ENCODE measurements at regions not wholly inside any gene's neighbourhood (a gene's known extent, or its start where the extent isn't known, plus 50 kb on each side); places are given as distances from the start of the nearest gene placed in this dataset.

DNA sequence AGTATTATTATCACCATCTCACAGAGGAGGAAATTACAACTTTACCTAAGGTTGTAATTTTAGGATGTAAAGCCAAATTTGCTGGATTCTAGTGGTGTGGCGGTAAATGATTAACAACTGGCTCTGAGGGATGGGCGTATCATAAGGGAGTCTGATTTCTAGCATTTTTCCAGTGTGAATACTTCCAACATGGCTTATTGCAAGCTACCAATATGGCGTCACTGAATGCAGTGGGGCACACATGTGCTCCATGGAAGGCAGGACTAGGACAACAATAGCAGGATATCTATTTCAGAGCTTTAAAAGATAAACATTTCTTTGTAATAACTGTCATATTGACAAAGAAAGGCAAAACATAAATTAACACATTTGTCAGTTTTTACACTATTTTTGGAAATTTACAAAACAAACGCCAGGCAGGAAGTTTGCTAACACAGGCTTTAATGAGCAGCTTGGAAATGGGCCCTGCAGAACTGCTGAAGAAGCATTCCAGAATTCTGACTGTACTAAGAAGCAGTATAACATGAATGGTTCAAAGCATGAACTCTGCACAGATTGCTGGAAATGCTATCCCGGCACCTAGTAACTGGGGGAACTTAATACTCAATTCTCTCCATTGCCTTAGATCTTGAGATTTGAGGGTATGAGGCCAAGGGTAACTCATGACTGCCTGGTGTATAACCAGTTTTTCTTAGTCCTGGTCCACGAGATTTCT lies 439.3 kb upstream of the MAP2 start:
- TF ChIP-seq, protein P1, sequence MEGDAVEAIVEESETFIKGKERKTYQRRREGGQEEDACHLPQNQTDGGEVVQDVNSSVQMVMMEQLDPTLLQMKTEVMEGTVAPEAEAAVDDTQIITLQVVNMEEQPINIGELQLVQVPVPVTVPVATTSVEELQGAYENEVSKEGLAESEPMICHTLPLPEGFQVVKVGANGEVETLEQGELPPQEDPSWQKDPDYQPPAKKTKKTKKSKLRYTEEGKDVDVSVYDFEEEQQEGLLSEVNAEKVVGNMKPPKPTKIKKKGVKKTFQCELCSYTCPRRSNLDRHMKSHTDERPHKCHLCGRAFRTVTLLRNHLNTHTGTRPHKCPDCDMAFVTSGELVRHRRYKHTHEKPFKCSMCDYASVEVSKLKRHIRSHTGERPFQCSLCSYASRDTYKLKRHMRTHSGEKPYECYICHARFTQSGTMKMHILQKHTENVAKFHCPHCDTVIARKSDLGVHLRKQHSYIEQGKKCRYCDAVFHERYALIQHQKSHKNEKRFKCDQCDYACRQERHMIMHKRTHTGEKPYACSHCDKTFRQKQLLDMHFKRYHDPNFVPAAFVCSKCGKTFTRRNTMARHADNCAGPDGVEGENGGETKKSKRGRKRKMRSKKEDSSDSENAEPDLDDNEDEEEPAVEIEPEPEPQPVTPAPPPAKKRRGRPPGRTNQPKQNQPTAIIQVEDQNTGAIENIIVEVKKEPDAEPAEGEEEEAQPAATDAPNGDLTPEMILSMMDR (IDR thresholded peaks at IDR 0.05; ENCODE audit: poor library complexity), result no peak
- TF ChIP-seq EZH2phosphoT487 (IDR thresholded peaks at IDR 0.05; ENCODE audit: low read depth, severe bottlenecking, unreplicated experiment) (no peak), EZH2 (IDR thresholded peaks at IDR 0.05; ENCODE audit: borderline replicate concordance) (no peak)
- H3K4me1 ChIP-seq (ENCODE audit: insufficient read depth), result no peaks in the 10 kb centered on the region
- no peaks in the 10 kb centered on the region for H3K9me2 ChIP-seq (replicated peaks; ENCODE audit: insufficient read depth)
- H3K9me3 ChIP-seq (ENCODE audit: low read depth), result no peaks in the 10 kb centered on the region
- no peak overlapping the region for H3K4me2 ChIP-seq
- H4K20me1 ChIP-seq (ENCODE audit: insufficient read depth, poor library complexity, severe bottlenecking), result no peaks in the 10 kb centered on the region
- H3K27ac ChIP-seq, result no peak overlapping the region
- 70% methylated on average over 6 of the region's 6 CpGs for WGBS (ENCODE audit: low lambda C conversion rate, missing lambda C conversion rate)
- H3K79me2 ChIP-seq, result no peaks in the 10 kb centered on the region
- no peaks in the 10 kb centered on the region for H3K36me3 ChIP-seq (replicated peaks; ENCODE audit: insufficient read depth, low read depth)
- H2AFZ ChIP-seq, result no peak overlapping the region
- no peak overlapping the region for H3K4me3 ChIP-seq
- peak; percentile 18 for DNase-seq (ENCODE audit: low spot score)
- H3K27me3 ChIP-seq, result no peaks in the 10 kb centered on the region

DNA sequence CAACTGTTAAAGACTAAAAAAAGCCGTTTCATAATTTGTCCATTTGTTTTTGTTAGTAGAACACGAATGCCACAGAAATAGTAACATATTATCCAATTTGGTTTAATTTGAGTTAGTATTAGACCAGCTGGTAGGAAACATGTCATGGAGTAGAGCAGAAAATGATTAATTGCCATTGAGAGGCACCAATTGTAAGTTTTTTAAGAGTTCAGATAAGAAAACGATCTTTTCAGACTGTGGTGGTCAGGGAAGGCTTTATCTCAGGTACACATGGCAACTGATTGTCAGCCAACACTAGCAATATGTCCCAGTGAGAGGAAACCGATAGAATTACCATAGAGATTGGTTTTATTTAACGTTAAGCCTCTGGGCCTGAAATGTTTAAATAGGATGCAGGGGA lies 438.2 kb upstream of the MAP2 start:
- H3K4me1 ChIP-seq (ENCODE audit: insufficient read depth), result no peaks in the 10 kb centered on the region
- H2AFZ ChIP-seq, result no peak overlapping the region
- H3K27me3 ChIP-seq, result no peaks in the 10 kb centered on the region
- no peaks in the 10 kb centered on the region for H3K36me3 ChIP-seq (replicated peaks; ENCODE audit: insufficient read depth, low read depth)
- H3K9me3 ChIP-seq (ENCODE audit: low read depth), result no peaks in the 10 kb centered on the region
- no peak for DNase-seq (ENCODE audit: low spot score)
- no peak overlapping the region for H3K4me3 ChIP-seq
- no peak overlapping the region for H3K4me2 ChIP-seq
- H4K20me1 ChIP-seq (ENCODE audit: insufficient read depth, poor library complexity, severe bottlenecking), result no peaks in the 10 kb centered on the region
- no peak overlapping the region for H3K27ac ChIP-seq
- TF ChIP-seq EZH2phosphoT487 (IDR thresholded peaks at IDR 0.05; ENCODE audit: low read depth, severe bottlenecking, unreplicated experiment) (no peak), EZH2 (IDR thresholded peaks at IDR 0.05; ENCODE audit: borderline replicate concordance) (no peak)
- TF ChIP-seq, protein P1 (IDR thresholded peaks at IDR 0.05; ENCODE audit: poor library complexity), result no peak
- H3K79me2 ChIP-seq, result no peaks in the 10 kb centered on the region
- H3K9me2 ChIP-seq (replicated peaks; ENCODE audit: insufficient read depth), result no peaks in the 10 kb centered on the region
- WGBS (ENCODE audit: low lambda C conversion rate, missing lambda C conversion rate), result 53% methylated on average over 5 of the region's 5 CpGs

DNA sequence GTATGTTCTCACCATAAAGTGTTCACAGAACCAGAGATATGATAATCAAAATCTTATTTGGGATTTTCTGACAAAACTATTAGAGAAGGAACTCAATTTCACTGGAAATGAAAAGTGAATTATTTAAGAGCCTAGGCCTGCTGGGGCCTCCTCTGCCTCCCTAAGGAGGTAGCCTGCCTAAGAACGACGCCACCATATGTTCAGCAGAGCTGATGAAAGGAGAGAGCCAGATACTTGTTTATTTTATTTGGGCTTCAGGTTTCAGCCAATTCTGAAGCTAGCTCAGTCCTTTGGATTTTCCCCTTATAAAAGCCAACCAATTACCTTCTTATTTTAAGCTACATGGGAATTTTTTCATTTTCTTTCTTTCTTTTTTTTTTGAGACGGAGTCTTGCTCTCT lies 433.1 kb upstream of the MAP2 start:
- WGBS (ENCODE audit: low lambda C conversion rate, missing lambda C conversion rate), result 77% methylated on average over 3 of the region's 3 CpGs

More for the DNA sequence above, 433.1 kb upstream of the MAP2 start:
- Histone ChIP-seq H3K9me2 (replicated peaks; ENCODE audit: insufficient read depth) (no peaks in the 10 kb centered on the region), H3K9me3 (ENCODE audit: low read depth) (no peaks in the 10 kb centered on the region), H4K20me1 (ENCODE audit: insufficient read depth, poor library complexity, severe bottlenecking) (no peaks in the 10 kb centered on the region), H2AFZ (no peak overlapping the region), H3K27ac (no peak overlapping the region), H3K36me3 (replicated peaks; ENCODE audit: insufficient read depth, low read depth) (no peaks in the 10 kb centered on the region), H3K27me3 (no peaks in the 10 kb centered on the region), H3K4me1 (ENCODE audit: insufficient read depth) (no peaks in the 10 kb centered on the region), H3K79me2 (no peaks in the 10 kb centered on the region), H3K4me2 (no peak overlapping the region), H3K4me3 (no peak overlapping the region)
- no peak for TF ChIP-seq EZH2phosphoT487 (IDR thresholded peaks at IDR 0.05; ENCODE audit: low read depth, severe bottlenecking, unreplicated experiment)
- TF ChIP-seq EZH2 (IDR thresholded peaks at IDR 0.05; ENCODE audit: borderline replicate concordance), result no peak
- TF ChIP-seq, protein P1 (IDR thresholded peaks at IDR 0.05; ENCODE audit: poor library complexity), result no peak
- no peak for DNase-seq (ENCODE audit: low spot score)
